Coronary artery (tissue), 2 donors: ENCODE measurements at regions not wholly inside any gene's neighbourhood (a gene's known extent, or its start where the extent isn't known, plus 50 kb on each side); places are given as distances from the start of the nearest gene placed in this dataset.

Source experiments
- DNase-seq: peaks from one replicate; pipeline ENCODE4 v3.0.0-alpha.2; 2017; ENCODE audit warnings: low spot score
- H3K27ac ChIP-seq, 2 donors: fragments of 200-600 bp; sonication (generic); one replicate each; pipeline ENCODE4 v1.5.1; 2016 to 2019
- H3K4me3 ChIP-seq: fragments of 200-600 bp; sonication (generic); 2 replicates; pipeline ENCODE4 v1.5.1; 2016; ENCODE audit warnings: mild to moderate bottlenecking, moderate library complexity
- TF ChIP-seq, protein P1 (sequence below): fragments of 200-600 bp; sonication (generic); IDR thresholded peaks from one replicate; pipeline ENCODE4 v1.5.1; 2019; ENCODE audit warnings: antibody characterized with exemption

DNA sequence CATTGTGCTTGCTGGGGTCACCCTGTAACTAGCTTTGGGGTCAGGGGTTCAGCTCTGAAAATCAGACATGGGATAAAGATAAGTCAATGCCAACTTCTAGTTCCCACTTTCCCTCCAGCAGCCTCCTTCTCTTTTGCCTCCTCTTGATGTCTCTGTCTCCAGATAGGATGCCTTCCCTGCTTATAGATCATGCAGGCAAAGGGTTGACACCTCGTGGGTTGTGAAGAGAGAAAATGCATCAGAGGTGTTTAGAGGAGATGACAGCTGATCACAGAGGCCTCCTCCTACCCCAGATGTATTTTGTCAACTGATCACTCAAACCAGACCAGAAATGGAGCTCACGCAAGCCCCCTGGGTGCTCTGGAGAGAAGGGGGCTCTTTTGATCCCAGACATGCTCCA is 337.8 kb downstream of the BUD13 start:
- no peak overlapping the region for H3K27ac ChIP-seq
- H3K4me3 ChIP-seq, result no peak overlapping the region
- DNase-seq, result no peak
- TF ChIP-seq, protein P1, sequence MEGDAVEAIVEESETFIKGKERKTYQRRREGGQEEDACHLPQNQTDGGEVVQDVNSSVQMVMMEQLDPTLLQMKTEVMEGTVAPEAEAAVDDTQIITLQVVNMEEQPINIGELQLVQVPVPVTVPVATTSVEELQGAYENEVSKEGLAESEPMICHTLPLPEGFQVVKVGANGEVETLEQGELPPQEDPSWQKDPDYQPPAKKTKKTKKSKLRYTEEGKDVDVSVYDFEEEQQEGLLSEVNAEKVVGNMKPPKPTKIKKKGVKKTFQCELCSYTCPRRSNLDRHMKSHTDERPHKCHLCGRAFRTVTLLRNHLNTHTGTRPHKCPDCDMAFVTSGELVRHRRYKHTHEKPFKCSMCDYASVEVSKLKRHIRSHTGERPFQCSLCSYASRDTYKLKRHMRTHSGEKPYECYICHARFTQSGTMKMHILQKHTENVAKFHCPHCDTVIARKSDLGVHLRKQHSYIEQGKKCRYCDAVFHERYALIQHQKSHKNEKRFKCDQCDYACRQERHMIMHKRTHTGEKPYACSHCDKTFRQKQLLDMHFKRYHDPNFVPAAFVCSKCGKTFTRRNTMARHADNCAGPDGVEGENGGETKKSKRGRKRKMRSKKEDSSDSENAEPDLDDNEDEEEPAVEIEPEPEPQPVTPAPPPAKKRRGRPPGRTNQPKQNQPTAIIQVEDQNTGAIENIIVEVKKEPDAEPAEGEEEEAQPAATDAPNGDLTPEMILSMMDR, result no peak

DNA sequence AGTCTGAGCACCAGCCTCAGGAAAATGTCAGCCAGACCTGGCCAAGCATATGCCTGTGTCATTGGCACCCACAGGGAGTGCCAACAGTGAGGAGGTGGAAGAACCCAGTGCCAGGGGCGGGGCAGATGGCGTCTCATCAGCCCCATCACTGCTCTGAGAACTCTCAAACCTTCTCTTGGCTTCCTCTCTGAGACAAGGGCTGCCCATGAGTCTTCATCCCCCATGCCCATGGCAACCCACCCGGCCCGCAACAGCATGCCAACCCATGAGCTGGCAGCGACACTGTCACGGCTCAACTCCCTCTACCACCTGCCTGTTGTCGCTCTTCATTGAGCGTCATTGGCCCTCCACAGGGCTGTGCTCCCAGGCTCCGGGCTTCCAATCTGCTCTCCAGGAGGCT is 340.5 kb downstream of the BUD13 start:
- H3K27ac ChIP-seq, result no peak overlapping the region
- no peak for DNase-seq
- H3K4me3 ChIP-seq, result no peak overlapping the region
- TF ChIP-seq, protein P1, result no peak

DNA sequence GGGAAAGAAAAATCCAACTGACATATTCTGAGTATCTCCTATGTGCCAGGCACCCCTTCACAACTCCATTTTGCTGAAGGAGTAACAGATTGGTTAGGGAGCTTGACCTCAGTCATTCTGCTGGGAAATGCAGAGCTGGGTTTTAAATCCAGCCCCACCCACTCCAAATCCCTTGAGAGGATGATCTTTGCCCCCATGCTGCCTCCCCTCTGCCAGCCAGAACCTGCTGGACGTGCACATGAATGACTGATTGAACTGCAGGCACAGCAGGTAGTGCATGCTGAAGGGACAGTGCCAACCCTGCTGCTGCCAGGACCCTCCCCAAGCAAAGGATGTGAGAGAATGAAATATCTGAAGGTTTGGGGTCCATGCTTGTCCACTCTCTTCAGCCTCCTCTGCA is 340.9 kb downstream of the BUD13 start:
- no peak for DNase-seq
- TF ChIP-seq, protein P1, result no peak
- Histone ChIP-seq H3K27ac (no peak overlapping the region), H3K4me3 (no peak overlapping the region)

DNA sequence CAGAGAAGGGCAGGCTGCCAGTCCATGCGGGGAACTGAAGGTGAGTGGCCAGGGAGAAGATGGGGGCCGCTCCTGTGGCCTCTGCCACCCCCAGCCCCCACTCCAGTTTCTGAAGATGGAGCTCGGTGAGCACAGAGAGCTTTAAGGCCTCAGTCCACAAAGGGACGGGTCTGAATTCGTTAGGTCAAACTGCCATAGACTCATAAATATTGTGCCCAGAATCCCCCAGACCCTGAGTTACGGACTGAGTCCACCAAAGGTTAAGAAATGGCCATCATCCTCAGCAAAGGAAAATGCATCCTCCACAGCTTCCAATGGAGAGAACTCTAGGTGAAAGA is 344.2 kb downstream of the BUD13 start:
- H3K4me3 ChIP-seq, result no peak overlapping the region
- no peak for DNase-seq
- TF ChIP-seq, protein P1, result no peak
- no peak overlapping the region for H3K27ac ChIP-seq

DNA sequence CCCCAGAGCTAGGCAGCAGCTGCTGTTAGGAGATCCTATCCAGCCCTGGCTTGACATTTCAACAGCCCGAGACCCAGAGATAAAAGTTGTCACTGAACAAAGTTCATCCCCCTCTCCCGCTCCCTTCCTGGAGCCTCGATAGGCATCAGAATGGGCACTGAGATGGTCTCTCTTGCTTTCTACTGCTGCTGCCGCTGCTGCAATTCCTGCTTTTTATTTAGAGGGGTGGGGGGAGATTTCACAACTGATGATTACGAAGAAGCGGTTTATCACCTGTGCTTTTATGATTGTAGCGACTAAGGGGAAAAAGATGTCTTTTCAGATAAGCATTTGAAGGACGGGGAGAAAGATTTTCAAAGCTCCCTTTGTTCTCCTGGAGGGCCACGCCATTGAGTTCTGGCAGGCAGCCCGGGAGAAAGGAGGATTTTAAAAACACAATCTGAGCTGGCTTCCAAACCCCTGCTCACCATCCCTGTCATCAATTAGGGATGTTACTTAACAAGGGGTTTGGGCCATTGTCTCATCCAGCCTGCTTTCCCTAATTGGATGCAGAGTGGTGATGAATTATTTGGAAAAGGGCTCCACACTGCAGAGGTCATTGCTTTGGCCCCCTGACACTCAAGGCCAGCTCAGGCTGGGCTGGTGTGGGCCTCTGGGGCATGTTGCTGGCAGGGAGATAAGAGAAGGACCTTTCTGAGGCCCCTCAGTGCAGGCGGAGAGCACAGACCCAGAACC is 344.7 kb downstream of the BUD13 start:
- Histone ChIP-seq H3K4me3 (no peak overlapping the region), H3K27ac (no peak overlapping the region)
- TF ChIP-seq, protein P1, result no peak
- no peak for DNase-seq

DNA sequence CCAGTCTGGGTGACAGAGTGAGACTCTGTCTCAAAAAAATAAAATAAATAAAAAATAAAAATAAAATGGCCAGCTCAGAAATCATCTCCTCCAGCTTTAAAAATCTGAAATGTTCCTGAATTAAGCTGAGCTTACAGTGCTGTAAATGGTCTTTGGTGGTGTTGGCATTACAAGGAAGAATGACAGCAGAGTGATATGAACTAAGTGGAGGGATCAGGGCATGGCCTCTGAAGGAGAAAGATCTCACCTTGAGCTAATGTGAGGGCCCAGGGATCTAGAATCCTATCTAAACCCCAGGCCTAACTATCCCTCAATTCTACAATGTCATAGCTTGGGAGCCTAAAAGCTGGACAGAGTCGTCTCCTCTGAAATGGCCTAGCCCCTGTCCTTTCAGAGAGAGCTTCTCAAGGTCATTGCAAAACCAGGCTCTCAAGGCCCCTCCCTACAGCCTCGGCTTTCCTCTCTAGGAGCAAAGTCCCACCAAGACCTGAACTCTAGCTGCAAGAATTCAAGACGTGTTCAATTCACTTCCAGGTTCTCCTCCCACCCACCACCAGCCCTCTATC is 345.4 kb downstream of the BUD13 start:
- no peak overlapping the region for H3K4me3 ChIP-seq
- TF ChIP-seq, protein P1, result no peak
- H3K27ac ChIP-seq, result no peak overlapping the region
- DNase-seq, result no peak

DNA sequence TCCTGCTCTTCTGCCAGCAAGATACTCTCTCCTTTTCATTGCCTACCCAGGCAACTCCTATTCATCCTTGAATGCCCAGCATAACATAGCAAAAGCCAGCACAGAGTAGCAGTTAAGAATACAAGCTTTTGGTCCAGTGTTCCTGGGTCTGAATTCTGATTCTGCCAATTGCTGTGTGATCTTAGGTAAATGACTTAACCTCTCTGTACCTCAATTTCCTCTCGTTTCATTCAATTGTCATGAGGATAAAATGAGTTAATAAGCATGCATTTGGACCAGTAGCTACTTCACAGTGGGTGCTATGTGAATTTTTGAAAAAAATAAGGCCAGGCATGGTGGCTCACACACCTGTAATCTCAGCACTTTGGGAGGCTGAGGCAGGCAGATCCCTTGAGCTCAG is 346.0 kb downstream of the BUD13 start:
- Histone ChIP-seq H3K4me3 (no peak overlapping the region), H3K27ac (no peak overlapping the region)
- TF ChIP-seq, protein P1, result no peak
- no peak for DNase-seq
